ENCODE measurements at regions not wholly inside any gene's neighbourhood (a gene's known extent, or its start where the extent isn't known, plus 50 kb on each side); places are given as distances from the start of the nearest gene placed in this dataset.

GRCh38 chr17:79404136-79404911 lies 206.5 kb downstream of the RBFOX3 start:
- no peaks in the 10 kb centered on the region for H3K36me3 ChIP-seq (ENCODE audit: low read depth, low read length)
- POLR2A ChIA-PET (ENCODE audit: unreplicated experiment), result no interaction called here
- peaks cover 84% of the 10 kb centered on the region for H3K27me3 ChIP-seq (ENCODE audit: low read length)
- no peaks in the 10 kb centered on the region for H3K9me2 ChIP-seq (replicated peaks; ENCODE audit: low read length)
- H3K9me3 ChIP-seq (ENCODE audit: low read length), result no peaks in the 10 kb centered on the region
- intact Hi-C loops (cut with micrococcal nuclease), result no loop called here
- DNase-seq (no peak), ATAC-seq (no peak)
- H2AFZ ChIP-seq (ENCODE audit: low read length), result no peak overlapping the region
- H4K20me1 ChIP-seq (ENCODE audit: low read length), result no peaks in the 10 kb centered on the region
- no peak for TF ChIP-seq EZH2phosphoT487 (IDR thresholded peaks at IDR 0.05; ENCODE audit: borderline replicate concordance, low read length)
- TF ChIP-seq CTCF (conservative IDR thresholded peaks at IDR 0.05; ENCODE audit: low read depth, low read length), result no peak
- no peak for TF ChIP-seq EZH2 (IDR thresholded peaks at IDR 0.05; ENCODE audit: low read length, unreplicated experiment)
- H3K27ac ChIP-seq (ENCODE audit: low read length), result no peak overlapping the region
- H3K4me3 ChIP-seq (ENCODE audit: low read length), result no peak overlapping the region
- no peak overlapping the region for H3K9ac ChIP-seq (ENCODE audit: low read length)
- H3K4me2 ChIP-seq (ENCODE audit: low read length), result no peak overlapping the region
- H3K79me2 ChIP-seq (ENCODE audit: low read length), result no peaks in the 10 kb centered on the region
- H3K4me1 ChIP-seq (ENCODE audit: insufficient read depth, low read length), result peaks cover 5% of the 10 kb centered on the region; the same call in 1 of the 2 replicates
- CTCF ChIA-PET, result no interaction called here
- no TSS peak for BruUV-seq (replicated peaks)
- H3F3A ChIP-seq (ENCODE audit: low read length, unreplicated experiment), result no peaks in the 10 kb centered on the region

GRCh38 chr17:79401704-79402674 lies 208.9 kb downstream of the RBFOX3 start:
- Histone ChIP-seq H3K4me1 (ENCODE audit: insufficient read depth, low read length) (peaks cover 5% of the 10 kb centered on the region; the same call in 1 of the 2 replicates), H3K27ac (ENCODE audit: low read length) (no peak overlapping the region), H3K79me2 (ENCODE audit: low read length) (no peaks in the 10 kb centered on the region), H3K9me3 (ENCODE audit: low read length) (no peaks in the 10 kb centered on the region), H2AFZ (ENCODE audit: low read length) (no peak overlapping the region), H3K27me3 (ENCODE audit: low read length) (peaks cover 81% of the 10 kb centered on the region), H3K4me2 (ENCODE audit: low read length) (no peak overlapping the region), H3K36me3 (ENCODE audit: low read depth, low read length) (no peaks in the 10 kb centered on the region), H4K20me1 (ENCODE audit: low read length) (no peaks in the 10 kb centered on the region), H3K9me2 (replicated peaks; ENCODE audit: low read length) (no peaks in the 10 kb centered on the region), H3F3A (ENCODE audit: low read length, unreplicated experiment) (no peaks in the 10 kb centered on the region), H3K9ac (ENCODE audit: low read length) (no peak overlapping the region), H3K4me3 (ENCODE audit: low read length) (no peak overlapping the region)
- no TSS peak for BruUV-seq (replicated peaks)
- DNase-seq, result no peak
- CTCF ChIA-PET, result interaction anchor here (1.1 kb wide), 1 partner anchor 13 kb away, joined by 9 read pairs; no protein-coding TSS in a partner anchor
- ATAC-seq, result no peak
- intact Hi-C loops (cut with micrococcal nuclease), result loop anchor here (1.0 kb wide), 1 partner anchor 306 kb away; no protein-coding TSS in a partner anchor
- POLR2A ChIA-PET (ENCODE audit: unreplicated experiment), result no interaction called here
- TF ChIP-seq CTCF (conservative IDR thresholded peaks at IDR 0.05; ENCODE audit: low read depth, low read length), result no peak
- TF ChIP-seq EZH2phosphoT487 (IDR thresholded peaks at IDR 0.05; ENCODE audit: borderline replicate concordance, low read length), result no peak
- no peak for TF ChIP-seq EZH2 (IDR thresholded peaks at IDR 0.05; ENCODE audit: low read length, unreplicated experiment)
